HL-60 (cell line): ENCODE measurements at regions not wholly inside any gene's neighbourhood (a gene's known extent, or its start where the extent isn't known, plus 50 kb on each side); places are given as distances from the start of the nearest gene placed in this dataset.

Experiments used
- CTCF ChIP-seq: IDR thresholded peaks from one replicate; pipeline ENCODE4 v1.5.1; 2011; ENCODE audit warnings: low read length, control low read depth, inconsistent platforms; ENCODE audit not compliant: insufficient read depth
- GABPA ChIP-seq: IDR thresholded peaks from 2 replicates; pipeline ENCODE4 v1.6.1; 2012; ENCODE audit warnings: low read depth
- POLR2AphosphoS5 ChIP-seq: IDR thresholded peaks from 2 replicates; pipeline ENCODE4 v1.6.1; 2012; ENCODE audit warnings: low read depth
- REST ChIP-seq: IDR thresholded peaks from 2 replicates; pipeline ENCODE4 v1.6.1; 2012; ENCODE audit warnings: low read depth; ENCODE audit not compliant: insufficient replicate concordance
- SPI1 ChIP-seq: IDR thresholded peaks from 2 replicates; pipeline ENCODE4 v1.6.1; 2012; ENCODE audit warnings: low read depth, mild to moderate bottlenecking, borderline replicate concordance

GRCh38 chr7:81842361-81842760 lies 72.5 kb upstream of the HGF start:
- TF ChIP-seq REST: no peak
- no peak for TF ChIP-seq CTCF
- TF ChIP-seq GABPA: no peak
- no peak for TF ChIP-seq POLR2AphosphoS5
- no peak for TF ChIP-seq SPI1
